Neural progenitor cell (in vitro differentiated cells): ENCODE measurements at regions not wholly inside any gene's neighbourhood (a gene's known extent, or its start where the extent isn't known, plus 50 kb on each side); places are given as distances from the start of the nearest gene placed in this dataset.

Experiments
- DNase-seq: peaks from one replicate; pipeline ENCODE4 v3.0.0-alpha.2; 2016; ENCODE audit warnings: low spot score
- H2AFZ ChIP-seq: fragments of 200-600 bp; sonication (generic); replicated peaks from 2 replicates; pipeline ENCODE4 v1.6.1; 2016; ENCODE audit warnings: antibody characterized with exemption
- H3F3A ChIP-seq: fragments of 200-600 bp; sonication (generic); 2 replicates; pipeline ENCODE4 v1.6.1; 2016; ENCODE audit warnings: antibody characterized with exemption, low read depth
- H3K27ac ChIP-seq: fragments of 200-600 bp; sonication (generic); 2 replicates; pipeline ENCODE4 v1.5.1; 2016; ENCODE audit warnings: mild to moderate bottlenecking
- H3K27me3 ChIP-seq: fragments of 200-600 bp; sonication (generic); 2 replicates; pipeline ENCODE4 v1.6.1; 2016; ENCODE audit warnings: mild to moderate bottlenecking, moderate library complexity
- H3K36me3 ChIP-seq: fragments of 200-600 bp; sonication (generic); 2 replicates; pipeline ENCODE4 v1.5.1; 2016
- H3K4me1 ChIP-seq: fragments of 200-600 bp; sonication (generic); 2 replicates; pipeline ENCODE4 v1.6.1; 2016; ENCODE audit warnings: mixed run types
- H3K4me2 ChIP-seq: fragments of 200-600 bp; sonication (generic); 2 replicates; pipeline ENCODE4 v1.6.1; 2016
- H3K4me3 ChIP-seq: fragments of 200-600 bp; sonication (generic); 2 replicates; pipeline ENCODE4 v1.5.1; 2016
- H3K79me2 ChIP-seq: fragments of 200-600 bp; sonication (generic); 2 replicates; pipeline ENCODE4 v1.6.1; 2016; ENCODE audit warnings: low read depth
- H3K9ac ChIP-seq: fragments of 200-600 bp; sonication (generic); 2 replicates; pipeline ENCODE4 v1.6.1; 2016
- H3K9me3 ChIP-seq: fragments of 200-600 bp; sonication (generic); 2 replicates; pipeline ENCODE4 v1.5.1; 2016; ENCODE audit warnings: low read depth
- H4K20me1 ChIP-seq: fragments of 200-600 bp; sonication (generic); 2 replicates; pipeline ENCODE4 v1.6.1; 2016; ENCODE audit warnings: low read depth
- H3K27ac Mint-ChIP-seq: 3 replicates; pipeline ENCODE4 v1.8.0; 2021; ENCODE audit warnings: mixed read lengths
- H3K27me3 Mint-ChIP-seq: 2 replicates; pipeline ENCODE4 v1.8.0; 2022; ENCODE audit warnings: low read depth, mild to moderate bottlenecking, inconsistent platforms, moderate library complexity, mixed read lengths; ENCODE audit not compliant: insufficient read depth
- H3K36me3 Mint-ChIP-seq: 3 replicates; pipeline ENCODE4 v1.8.0; 2021; ENCODE audit warnings: mixed read lengths
- H3K4me1 Mint-ChIP-seq: 3 replicates; pipeline ENCODE4 v1.8.0; 2021; ENCODE audit warnings: mixed read lengths
- H3K4me3 Mint-ChIP-seq: 3 replicates; pipeline ENCODE4 v1.8.0; 2021; ENCODE audit warnings: mild to moderate bottlenecking, moderate library complexity, mixed read lengths
- H3K9me3 Mint-ChIP-seq: 3 replicates; pipeline ENCODE4 v1.8.0; 2020; ENCODE audit warnings: mixed read lengths
- CTCF ChIP-seq: fragments of 200-600 bp; sonication (generic); IDR thresholded peaks from 2 replicates; pipeline ENCODE4 v1.5.1; 2017; ENCODE audit warnings: antibody characterized with exemption, mild to moderate bottlenecking
- EZH2 ChIP-seq: fragments of 200-600 bp; sonication (generic); IDR thresholded peaks from 2 replicates; pipeline ENCODE4 v1.6.1; 2017; ENCODE audit warnings: antibody characterized with exemption, mild to moderate bottlenecking, moderate library complexity
- EZH2phosphoT487 ChIP-seq: fragments of 200-600 bp; sonication (generic); IDR thresholded peaks from 2 replicates; pipeline ENCODE4 v1.6.1; 2017; ENCODE audit warnings: antibody characterized with exemption

DNA sequence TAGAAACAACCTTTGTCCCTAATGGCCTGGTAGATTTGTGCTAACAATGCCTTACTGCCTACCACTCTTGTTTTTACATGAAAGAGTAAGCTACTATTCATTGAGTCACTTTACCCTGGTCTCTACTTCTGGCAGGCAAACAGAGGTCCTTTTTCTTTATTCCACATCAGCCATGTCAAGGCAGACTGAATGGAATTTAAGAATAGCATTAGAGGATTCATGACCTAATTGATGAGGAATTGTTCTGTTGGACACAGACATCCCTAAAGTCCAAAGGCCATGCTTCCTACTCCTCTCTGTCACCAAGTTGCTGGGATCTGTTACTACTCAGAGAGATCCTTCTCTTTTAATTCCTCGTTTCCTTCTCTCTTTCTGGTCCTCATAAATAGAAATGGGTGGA, 229.1 kb upstream of the ZP4 start:
- Histone ChIP-seq H3K9ac (no peak overlapping the region), H3K79me2 (no peaks in the 10 kb centered on the region), H4K20me1 (no peaks in the 10 kb centered on the region), H3K27me3 (no peaks in the 10 kb centered on the region), H3K9me3 (no peaks in the 10 kb centered on the region), H2AFZ (no peak overlapping the region), H3K4me2 (no peak overlapping the region), H3K4me1 (peaks cover 23% of the 10 kb centered on the region), H3F3A (peaks cover 7% of the 10 kb centered on the region), H3K4me3 (no peak overlapping the region), H3K36me3 (no peaks in the 10 kb centered on the region), H3K27ac (no peak overlapping the region)
- no peak for DNase-seq
- no peak overlapping the region for H3K4me3 Mint-ChIP-seq
- no peak overlapping the region for H3K27ac Mint-ChIP-seq
- peaks cover 6% of the 10 kb centered on the region for H3K4me1 Mint-ChIP-seq
- no peaks in the 10 kb centered on the region for H3K36me3 Mint-ChIP-seq
- no peaks in the 10 kb centered on the region for H3K27me3 Mint-ChIP-seq
- TF ChIP-seq CTCF: no peak
- no peak for TF ChIP-seq EZH2
- H3K9me3 Mint-ChIP-seq: no peaks in the 10 kb centered on the region

DNA sequence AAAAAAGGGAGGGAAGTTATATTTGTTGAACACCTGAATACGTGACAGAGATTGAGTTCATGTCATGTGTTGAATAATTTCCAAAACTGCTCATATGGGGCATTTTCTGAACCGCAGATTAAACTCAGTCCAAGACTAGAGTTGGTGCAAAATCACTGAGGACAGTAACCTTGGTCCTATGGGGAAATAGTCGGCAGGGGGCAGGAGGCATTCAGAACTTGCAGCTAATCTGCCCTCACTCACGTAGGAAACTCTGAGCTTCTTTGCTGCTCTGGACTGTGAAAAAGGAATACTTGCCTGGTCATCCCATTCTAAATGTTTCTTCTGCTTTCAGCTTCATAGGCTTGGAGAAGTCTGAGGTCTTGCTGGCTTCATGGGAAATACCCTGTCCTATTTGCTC, 228.3 kb upstream of the ZP4 start:
- Histone ChIP-seq H2AFZ (no peak overlapping the region), H4K20me1 (no peaks in the 10 kb centered on the region), H3F3A (peaks cover 7% of the 10 kb centered on the region), H3K4me3 (no peak overlapping the region), H3K9ac (no peak overlapping the region), H3K27ac (no peak overlapping the region), H3K4me2 (no peak overlapping the region), H3K36me3 (no peaks in the 10 kb centered on the region), H3K79me2 (no peaks in the 10 kb centered on the region), H3K9me3 (no peaks in the 10 kb centered on the region), H3K27me3 (no peaks in the 10 kb centered on the region), H3K4me1 (peaks cover 27% of the 10 kb centered on the region)
- no peaks in the 10 kb centered on the region for H3K9me3 Mint-ChIP-seq
- no peak overlapping the region for H3K27ac Mint-ChIP-seq
- peaks cover 6% of the 10 kb centered on the region for H3K4me1 Mint-ChIP-seq
- no peaks in the 10 kb centered on the region for H3K36me3 Mint-ChIP-seq
- peak; percentile 21 for TF ChIP-seq CTCF
- no peak for TF ChIP-seq EZH2
- no peak overlapping the region for H3K4me3 Mint-ChIP-seq
- H3K27me3 Mint-ChIP-seq: no peaks in the 10 kb centered on the region
- DNase-seq: peak; percentile 37

GRCh38 chr1:238115852-238116251, 225.1 kb upstream of the ZP4 start:
- Mint-ChIP-seq H3K27me3 (no peaks in the 10 kb centered on the region), H3K27ac (no peak overlapping the region), H3K4me1 (peaks cover 6% of the 10 kb centered on the region), H3K4me3 (no peak overlapping the region), H3K36me3 (no peaks in the 10 kb centered on the region), H3K9me3 (no peaks in the 10 kb centered on the region)
- Histone ChIP-seq H3K27me3 (no peaks in the 10 kb centered on the region), H3K9ac (no peak overlapping the region), H3K9me3 (no peaks in the 10 kb centered on the region), H3K4me3 (no peak overlapping the region), H3K27ac (no peak overlapping the region), H2AFZ (no peak overlapping the region), H3F3A (peaks cover 7% of the 10 kb centered on the region), H3K4me1 (peaks cover 34% of the 10 kb centered on the region), H4K20me1 (no peaks in the 10 kb centered on the region), H3K36me3 (no peaks in the 10 kb centered on the region), H3K4me2 (peak overlapping the region; percentile 6), H3K79me2 (no peaks in the 10 kb centered on the region)
- peak; percentile 63 for DNase-seq
- TF ChIP-seq EZH2phosphoT487 (peak; percentile 73), EZH2 (no peak)

DNA sequence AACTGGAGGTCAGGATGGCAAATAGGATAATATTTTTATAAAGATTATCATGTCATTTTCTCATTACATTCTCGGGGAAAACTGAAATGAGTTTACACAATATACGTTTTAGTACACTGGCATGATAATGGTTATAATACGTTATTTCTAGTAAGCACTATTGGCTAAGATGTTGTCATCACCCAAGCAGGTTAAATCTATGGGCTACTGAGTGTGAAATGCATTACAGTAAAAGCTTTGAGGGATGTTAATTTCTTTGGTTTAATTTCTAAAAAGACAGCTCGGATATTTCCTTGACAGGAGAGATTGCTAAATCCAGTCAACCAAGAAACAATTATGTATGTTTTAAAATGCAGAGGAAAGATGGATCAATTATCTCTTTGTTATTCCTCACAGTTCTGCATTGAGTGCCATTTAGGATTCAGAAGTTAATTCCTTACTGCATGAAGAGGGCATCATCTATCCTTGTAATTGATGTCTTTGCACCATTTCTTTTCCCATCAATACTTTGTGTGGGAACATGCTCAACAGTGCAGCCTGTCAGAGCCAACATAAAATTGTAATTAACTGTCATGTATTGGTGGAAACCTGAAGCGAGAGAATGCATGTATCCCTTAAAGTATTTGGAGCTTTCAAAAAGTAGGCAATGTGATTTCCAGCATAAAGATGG, 222.4 kb upstream of the ZP4 start:
- H3K4me1 ChIP-seq: peaks cover 27% of the 10 kb centered on the region
- TF ChIP-seq CTCF (no peak), EZH2phosphoT487 (no peak), EZH2 (no peak)

More for the DNA sequence above, 222.4 kb upstream of the ZP4 start:
- Mint-ChIP-seq H3K4me1 (peaks cover 6% of the 10 kb centered on the region), H3K27ac (no peak overlapping the region), H3K27me3 (no peaks in the 10 kb centered on the region), H3K36me3 (no peaks in the 10 kb centered on the region), H3K4me3 (no peak overlapping the region), H3K9me3 (no peaks in the 10 kb centered on the region)
- Histone ChIP-seq H3K4me3 (no peak overlapping the region), H4K20me1 (no peaks in the 10 kb centered on the region), H3K27ac (no peak overlapping the region), H3K4me2 (no peak overlapping the region), H3K9me3 (no peaks in the 10 kb centered on the region), H3K79me2 (no peaks in the 10 kb centered on the region), H2AFZ (no peak overlapping the region), H3F3A (peaks cover 7% of the 10 kb centered on the region), H3K36me3 (no peaks in the 10 kb centered on the region), H3K9ac (no peak overlapping the region), H3K27me3 (no peaks in the 10 kb centered on the region)
- no peak for DNase-seq
